ENCODE measurements at regions not wholly inside any gene's neighbourhood (a gene's known extent, or its start where the extent isn't known, plus 50 kb on each side); places are given as distances from the start of the nearest gene placed in this dataset.

- DNase-seq: no peak
- intact Hi-C loops (cut with DNase I): no loop called here
- TF ChIP-seq POLR2A (IDR thresholded peaks at IDR 0.05) (no peak), CTCF (IDR thresholded peaks at IDR 0.05) (no peak)
Measured at GRCh38 chr10:109030581-109031210, 892.6 kb downstream of the XPNPEP1 start.

DNA sequence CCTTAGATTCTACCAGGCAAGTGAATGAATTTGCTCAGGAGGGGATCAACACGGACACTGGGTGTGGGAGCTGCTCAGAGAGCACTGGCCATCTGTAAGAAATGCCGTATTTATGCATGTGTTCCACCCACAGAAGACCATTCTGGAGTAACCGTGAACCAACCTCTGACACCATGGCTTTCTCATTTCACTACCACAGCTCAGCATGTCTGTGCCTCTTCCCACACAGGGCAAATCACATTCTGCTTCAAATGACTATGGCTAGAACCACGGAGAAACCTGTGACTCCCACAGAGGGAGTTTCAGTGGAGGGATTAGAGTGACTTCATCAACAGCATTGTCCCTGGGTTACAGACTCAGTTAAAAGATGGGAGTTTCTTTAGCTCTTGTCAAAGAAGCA is 893.4 kb downstream of the XPNPEP1 start:
- intact Hi-C loops (cut with DNase I): no loop called here

More at GRCh38 chr10:109030581-109031210, 892.6 kb downstream of the XPNPEP1 start:
- 57 to 69% (median 60%) methylated on average over 4 of the region's 4 CpGs for WGBS, 4 donors
- no peak for ATAC-seq
- no peak overlapping the region for H3K4me3 ChIP-seq
- H3K27ac ChIP-seq: no peak overlapping the region
- H3K27me3 ChIP-seq: peaks cover 0 to 10% (median 0%) of the 10 kb centered on the region in 9 donors
- H3K9me3 ChIP-seq: no peaks in the 10 kb centered on the region
- H3K36me3 ChIP-seq: no peaks in the 10 kb centered on the region
- no peaks in the 10 kb centered on the region for H3K4me1 ChIP-seq

GRCh38 chr10:109027534-109028185 is 895.7 kb downstream of the XPNPEP1 start:
- H3K36me3 ChIP-seq: no peaks in the 10 kb centered on the region
- H3K27me3 ChIP-seq: no peaks in the 10 kb centered on the region
- WGBS, 4 donors: 80 to 84% (median 82%) methylated on average over 1 of the region's 1 CpG
- TF ChIP-seq POLR2A (IDR thresholded peaks at IDR 0.05): no peak
- no peak for TF ChIP-seq CTCF (IDR thresholded peaks at IDR 0.05)
- no peaks in the 10 kb centered on the region for H3K9me3 ChIP-seq
- no peak for DNase-seq
- intact Hi-C loops (cut with DNase I): no loop called here
- ATAC-seq: no peak
- no peaks in the 10 kb centered on the region for H3K4me1 ChIP-seq
- no peak overlapping the region for H3K27ac ChIP-seq
- no peak overlapping the region for H3K4me3 ChIP-seq

More for the DNA sequence above, 893.4 kb downstream of the XPNPEP1 start:
- 62 to 75% (median 65%) methylated on average over 4 of the region's 4 CpGs for WGBS, 4 donors
- H3K27ac ChIP-seq: no peak overlapping the region
- H3K4me1 ChIP-seq: no peaks in the 10 kb centered on the region
- ATAC-seq: no peak
- no peak for TF ChIP-seq POLR2A (IDR thresholded peaks at IDR 0.05)
- TF ChIP-seq CTCF (IDR thresholded peaks at IDR 0.05): no peak
- H3K9me3 ChIP-seq: no peaks in the 10 kb centered on the region
- no peaks in the 10 kb centered on the region for H3K36me3 ChIP-seq
- peaks cover 0 to 9% (median 0%) of the 10 kb centered on the region in 9 donors for H3K27me3 ChIP-seq
- no peak for DNase-seq
- no peak overlapping the region for H3K4me3 ChIP-seq

- H3K4me1 ChIP-seq: no peaks in the 10 kb centered on the region
- H3K27ac ChIP-seq: no peak overlapping the region
- DNase-seq (no peak), ATAC-seq (no peak)
- intact Hi-C loops (cut with DNase I): no loop called here
- no peak overlapping the region for H3K4me3 ChIP-seq
- no peaks in the 10 kb centered on the region for H3K9me3 ChIP-seq
- no peaks in the 10 kb centered on the region for H3K36me3 ChIP-seq
- no peaks in the 10 kb centered on the region for H3K27me3 ChIP-seq
- no peak for TF ChIP-seq CTCF (IDR thresholded peaks at IDR 0.05)
- TF ChIP-seq POLR2A (IDR thresholded peaks at IDR 0.05): no peak
Measured at GRCh38 chr10:109025172-109025571, 898.1 kb downstream of the XPNPEP1 start.

Data from heart left ventricle (tissue), 16 donors.